HepG2 (cell line): ENCODE measurements at regions not wholly inside any gene's neighbourhood (a gene's known extent, or its start where the extent isn't known, plus 50 kb on each side); places are given as distances from the start of the nearest gene placed in this dataset.

ENCODE experiments used
- ATAC-seq: fragments of 200-7000 bp; cut with Tn5 transposase; 3 replicates; pipeline ENCODE4 v1.9.1; 2020; ENCODE audit warnings: mild to moderate bottlenecking, moderate library complexity
- BruUV-seq: library from RNA; stranded (reverse); fragments of 400-500 nt; replicated peaks from 2 replicates; lab custom pipeline; 2021; lab: Mats Ljungman, UMichigan
- CTCF ChIA-PET: fragments of 300-600 bp; formaldehyde crosslinking; extraction: SDS; loops from one replicate; lab custom pipeline; 2021; ENCODE audit warnings: low total read pairs, inconsistent platforms, low intra/inter-chr PET ratio; lab: Yijun Ruan, JAX
- POLR2A ChIA-PET: fragments of 350-600 bp; sonication (Branson Sonifier 250); formaldehyde crosslinking; loops from one replicate; lab custom pipeline; 2020; ENCODE audit warnings: antibody characterized with exemption, inconsistent platforms; lab: Yijun Ruan, JAX
- DNase-seq: peaks from one replicate; pipeline ENCODE4 v3.0.0-alpha.2; 2015; ENCODE audit warnings: low spot score
- FAIRE-seq: peaks from 3 replicates; lab custom pipeline; 2011; peaks lifted over from hg19 to GRCh38; lab: Jason Lieb, UNC
- H2AFZ ChIP-seq: one replicate; pipeline ENCODE4 v1.6.1; 2011; ENCODE audit warnings: low read length, inconsistent platforms
- H3K27ac ChIP-seq: fragments of 300-600 bp; 3 replicates; pipeline ENCODE4 v1.8.0; 2011; ENCODE audit warnings: mixed run types, mild to moderate bottlenecking, mixed read lengths, low read length, inconsistent platforms; ENCODE audit not compliant: insufficient read depth; ENCODE audit errors: extremely low read length
- H3K27me3 ChIP-seq, 2 experiments: fragments of 200-600 bp in 1 of 2; 2 replicates in 1 of 2; 3 replicates in 1 of 2; pipeline versions ENCODE4 v1.6.0 to v1.8.0; 2011; ENCODE audit warnings: low read length in 2 of 2, mild to moderate bottlenecking in 2 of 2, moderate library complexity in 2 of 2, inconsistent platforms in 1 of 2; ENCODE audit not compliant: insufficient read depth in 2 of 2, control insufficient read depth in 1 of 2
- H3K36me3 ChIP-seq, 2 experiments: fragments of 200-600 bp in 1 of 2; replicated peaks in 1 of 2; 2 replicates in 1 of 2; 3 replicates in 1 of 2; pipeline versions ENCODE4 v1.5.1 to v1.8.0; 2011; ENCODE audit warnings: low read length in 2 of 2, inconsistent platforms in 1 of 2; ENCODE audit not compliant: insufficient read depth in 2 of 2, control insufficient read depth in 1 of 2
- H3K4me1 ChIP-seq: 2 replicates; pipeline ENCODE4 v1.5.1; 2012; ENCODE audit warnings: low read length, inconsistent platforms; ENCODE audit not compliant: insufficient read depth
- H3K4me2 ChIP-seq: 2 replicates; pipeline ENCODE4 v1.6.0; 2011; ENCODE audit warnings: low read depth, low read length, inconsistent platforms
- H3K4me3 ChIP-seq, 3 experiments: fragments of 200-600 bp in 1 of 3; sonication (generic), shearing (Covaris generic) in 1 of 3; replicated peaks in 1 of 3; 2 replicates each; pipeline ENCODE4 v1.5.1; 2011 to 2016; ENCODE audit warnings: low read length in 3 of 3, inconsistent platforms in 2 of 3, low read depth in 2 of 3, mild to moderate bottlenecking in 2 of 3, control low read depth in 1 of 3, mixed read lengths in 1 of 3; ENCODE audit not compliant: insufficient read depth in 1 of 3
- H3K79me2 ChIP-seq: one replicate; pipeline ENCODE4 v1.6.1; 2011; ENCODE audit warnings: low read length, inconsistent platforms; ENCODE audit not compliant: insufficient read depth
- H3K9ac ChIP-seq: 2 replicates; pipeline ENCODE4 v1.6.0; 2011; ENCODE audit warnings: mild to moderate bottlenecking, low read depth, low read length, inconsistent platforms; ENCODE audit not compliant: insufficient read depth
- H3K9me3 ChIP-seq: 2 replicates; pipeline ENCODE4 v1.5.1; 2012; ENCODE audit warnings: mild to moderate bottlenecking, low read length
- H4K20me1 ChIP-seq: 2 replicates; pipeline ENCODE4 v1.6.0; 2011; ENCODE audit warnings: inconsistent platforms, mild to moderate bottlenecking, low read length, moderate library complexity; ENCODE audit not compliant: insufficient read depth
- AHR ChIP-seq: IDR thresholded peaks from 2 replicates; pipeline ENCODE4 v1.6.1; 2018; ENCODE audit warnings: missing genetic modification reagents, missing compliant biosample characterization
- FOSL1 ChIP-seq: sonication (generic); formaldehyde crosslinking; IDR thresholded peaks from 2 replicates; pipeline ENCODE4 v1.9.0; 2021; ENCODE audit warnings: missing genetic modification reagents, borderline replicate concordance
- FOXO1 ChIP-seq: sonication (generic); formaldehyde crosslinking; IDR thresholded peaks from 2 replicates; pipeline ENCODE4 v1.4.0; 2020; ENCODE audit warnings: missing genetic modification reagents
- HNF4A ChIP-seq: sonication (generic); formaldehyde crosslinking; IDR thresholded peaks from 2 replicates; pipeline ENCODE4 v1.4.0; 2020; ENCODE audit warnings: missing genetic modification reagents
- NFKBIZ ChIP-seq: IDR thresholded peaks from 2 replicates; pipeline ENCODE4 v1.6.1; 2018; ENCODE audit warnings: missing genetic modification reagents, missing compliant biosample characterization
- NFRKB ChIP-seq: fragments of 450-650 bp; IDR thresholded peaks from 2 replicates; pipeline ENCODE4 v1.6.1; 2017
- NPAS2 ChIP-seq: sonication (generic); formaldehyde crosslinking; IDR thresholded peaks from 2 replicates; pipeline ENCODE4 v1.8.0; 2022; ENCODE audit warnings: mild to moderate bottlenecking, missing genetic modification reagents, borderline replicate concordance
- TGIF2 ChIP-seq: IDR thresholded peaks from 2 replicates; pipeline ENCODE4 v1.6.1; 2016; ENCODE audit warnings: control low read depth, missing compliant biosample characterization
- ZNF543 ChIP-seq: sonication (generic); formaldehyde crosslinking; IDR thresholded peaks from 2 replicates; pipeline ENCODE4 v1.4.0; 2020; ENCODE audit warnings: mild to moderate bottlenecking, missing genetic modification reagents
- ZNF883 ChIP-seq: sonication (generic); formaldehyde crosslinking; IDR thresholded peaks from 2 replicates; pipeline ENCODE4 v1.5.1; 2020; ENCODE audit warnings: mild to moderate bottlenecking, missing genetic modification reagents; ENCODE audit errors: not compliant biosample characterization
- WGBS: methylation state at CpG from one replicate; pipeline ENCODE4 v1.1.6; 2017; ENCODE audit warnings: low lambda C conversion rate; 5-methylcytosine and 5-hydroxymethylcytosine counted together
- in situ Hi-C: cut with HindIII; loops from 2 replicates; pipeline ENCODE4 v1.10.0; 2017; ENCODE audit warnings: low pct_unique_long_range_greater_than_20kb; ENCODE audit not compliant: extremely low pct_ligation_motif_present
- intact Hi-C: fragments of 100-400 bp; cut with micrococcal nuclease; formaldehyde crosslinking; loops from one replicate; pipeline ENCODE4 v1.10.0; 2022; ENCODE audit not compliant: unreplicated experiment
- TF ChIP-seq, protein P1 (sequence below): sonication (generic); formaldehyde crosslinking; IDR thresholded peaks from 2 replicates; pipeline ENCODE4 v1.4.0; 2020; ENCODE audit warnings: mild to moderate bottlenecking, missing genetic modification reagents
- TF ChIP-seq, protein P2 (sequence below): sonication (generic); formaldehyde crosslinking; IDR thresholded peaks from 2 replicates; pipeline ENCODE4 v1.5.1; 2020; ENCODE audit warnings: missing genetic modification reagents, mild to moderate bottlenecking, borderline replicate concordance

DNA sequence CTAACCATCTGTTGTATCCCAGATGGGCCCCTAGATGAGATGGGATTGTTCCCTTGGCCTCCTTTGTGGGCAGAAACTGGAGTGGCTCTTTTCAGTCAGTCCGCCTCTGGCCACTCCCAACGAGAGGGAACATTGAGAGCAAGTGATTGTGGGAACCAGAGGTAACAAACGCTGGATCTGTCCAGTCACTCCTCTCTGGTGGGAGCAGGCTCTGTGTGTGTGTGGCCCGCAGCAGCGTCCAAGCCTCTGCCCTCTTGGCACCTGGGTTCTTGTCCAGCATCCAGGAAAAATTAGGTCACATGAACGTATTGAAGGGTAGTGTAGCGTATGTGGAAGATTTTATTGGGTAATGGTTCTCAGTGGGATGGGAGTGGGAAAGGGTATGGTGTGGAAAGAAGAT, 101.9 kb upstream of the COX10 start (continued):
- TF ChIP-seq TGIF2 = no peak

DNA sequence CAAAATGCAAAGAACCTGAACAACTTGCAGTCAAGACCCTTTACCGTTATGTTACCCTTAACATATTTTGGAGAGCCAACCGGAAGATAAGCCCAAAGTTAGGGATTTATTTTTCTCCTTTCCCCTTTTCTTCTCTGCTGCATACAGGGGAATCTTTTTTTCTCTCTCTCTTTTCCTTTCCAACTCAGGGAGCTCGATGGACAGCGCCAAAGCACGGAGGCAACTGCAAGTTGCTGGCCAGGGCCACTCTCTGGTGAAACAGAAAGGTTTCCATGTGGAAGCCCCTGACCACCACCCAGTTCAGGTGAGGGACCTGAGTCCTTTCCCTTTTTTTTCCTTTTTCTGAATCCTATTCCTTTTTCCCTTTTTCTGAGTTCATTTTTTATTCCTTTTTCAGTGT, 98.8 kb upstream of the COX10 start:
- Histone ChIP-seq H3K4me1 (no peaks in the 10 kb centered on the region; the same call in 1 of the 2 replicates), H3K9me3 (no peaks in the 10 kb centered on the region), H3K27ac (no peak overlapping the region), H2AFZ (no peak overlapping the region), H3K4me2 (no peak overlapping the region), H3K9ac (no peak overlapping the region), H3K4me3 (peak overlapping the region in 1 of 3 experiments; percentile 20; a peak in 1 of 6 replicates), H3K27me3 (no peaks in the 10 kb centered on the region), H3K79me2 (no peaks in the 10 kb centered on the region), H4K20me1 (no peaks in the 10 kb centered on the region), H3K36me3 (no peaks in the 10 kb centered on the region)
- intact Hi-C loops (no loop called here), in situ Hi-C loops (no loop called here)
- no peak for FAIRE-seq
- ChIA-PET POLR2A (no interaction called here), CTCF (no interaction called here)
- DNase-seq = no peak
- no TSS peak for BruUV-seq
- TF ChIP-seq FOXO1 (CRISPR knock-in tag) (no peak), NFKBIZ (CRISPR knock-in tag) (no peak), ZNF883 (CRISPR knock-in tag) (no peak), NFRKB (no peak), NPAS2 (CRISPR knock-in tag) (no peak), ZNF543 (CRISPR knock-in tag) (no peak), FOSL1 (CRISPR knock-in tag) (no peak), AHR (no peak), HNF4A (CRISPR knock-in tag) (no peak)
- TF ChIP-seq, protein P1, sequence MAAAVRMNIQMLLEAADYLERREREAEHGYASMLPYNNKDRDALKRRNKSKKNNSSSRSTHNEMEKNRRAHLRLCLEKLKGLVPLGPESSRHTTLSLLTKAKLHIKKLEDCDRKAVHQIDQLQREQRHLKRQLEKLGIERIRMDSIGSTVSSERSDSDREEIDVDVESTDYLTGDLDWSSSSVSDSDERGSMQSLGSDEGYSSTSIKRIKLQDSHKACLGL (CRISPR knock-in tag) = no peak
- TF ChIP-seq, protein P2, sequence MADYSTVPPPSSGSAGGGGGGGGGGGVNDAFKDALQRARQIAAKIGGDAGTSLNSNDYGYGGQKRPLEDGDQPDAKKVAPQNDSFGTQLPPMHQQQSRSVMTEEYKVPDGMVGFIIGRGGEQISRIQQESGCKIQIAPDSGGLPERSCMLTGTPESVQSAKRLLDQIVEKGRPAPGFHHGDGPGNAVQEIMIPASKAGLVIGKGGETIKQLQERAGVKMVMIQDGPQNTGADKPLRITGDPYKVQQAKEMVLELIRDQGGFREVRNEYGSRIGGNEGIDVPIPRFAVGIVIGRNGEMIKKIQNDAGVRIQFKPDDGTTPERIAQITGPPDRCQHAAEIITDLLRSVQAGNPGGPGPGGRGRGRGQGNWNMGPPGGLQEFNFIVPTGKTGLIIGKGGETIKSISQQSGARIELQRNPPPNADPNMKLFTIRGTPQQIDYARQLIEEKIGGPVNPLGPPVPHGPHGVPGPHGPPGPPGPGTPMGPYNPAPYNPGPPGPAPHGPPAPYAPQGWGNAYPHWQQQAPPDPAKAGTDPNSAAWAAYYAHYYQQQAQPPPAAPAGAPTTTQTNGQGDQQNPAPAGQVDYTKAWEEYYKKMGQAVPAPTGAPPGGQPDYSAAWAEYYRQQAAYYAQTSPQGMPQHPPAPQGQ = no peak
- ATAC-seq = no peak
- 62% methylated on average over 5 of the region's 5 CpGs for WGBS
